GM10266 (cell line): ENCODE measurements at regions not wholly inside any gene's neighbourhood (a gene's known extent, or its start where the extent isn't known, plus 50 kb on each side); places are given as distances from the start of the nearest gene placed in this dataset.

Experiments
- DNase-seq: peaks from one replicate; pipeline ENCODE4 v3.0.0; 2012; ENCODE audit errors: extremely low spot score
- CTCF ChIP-seq: IDR thresholded peaks from 2 replicates; pipeline ENCODE4 v1.5.1; 2012; ENCODE audit warnings: mild to moderate bottlenecking, low read depth; ENCODE audit not compliant: control insufficient read depth, insufficient read depth; ENCODE audit errors: missing control alignments

GRCh38 chr10:85280014-85280413, 951.6 kb downstream of the CCSER2 start:
- no peak for DNase-seq
- TF ChIP-seq CTCF = no peak

GRCh38 chr10:85284778-85285770, 956.7 kb downstream of the CCSER2 start:
- TF ChIP-seq CTCF = no peak

GRCh38 chr10:85293483-85293882, 965.1 kb downstream of the CCSER2 start:
- TF ChIP-seq CTCF = no peak
- no peak for DNase-seq

More at GRCh38 chr10:85284778-85285770, 956.7 kb downstream of the CCSER2 start:
- no peak for DNase-seq

- TF ChIP-seq CTCF = no peak
- no peak for DNase-seq
Observed at GRCh38 chr10:85311613-85312337, 983.4 kb downstream of the CCSER2 start.

- no peak for TF ChIP-seq CTCF
- no peak for DNase-seq
Observed at GRCh38 chr10:85315657-85316056, 987.3 kb downstream of the CCSER2 start.

GRCh38 chr10:85316276-85316675, 987.9 kb downstream of the CCSER2 start:
- no peak for DNase-seq
- no peak for TF ChIP-seq CTCF
